PC-9 (cell line): ENCODE measurements at regions not wholly inside any gene's neighbourhood (a gene's known extent, or its start where the extent isn't known, plus 50 kb on each side); places are given as distances from the start of the nearest gene placed in this dataset.

Experiments used
- CTCF ChIP-seq: fragments of 200-600 bp; sonication (generic); conservative IDR thresholded peaks from 2 replicates; pipeline ENCODE4 v1.6.1; 2017; ENCODE audit warnings: mixed run types, antibody characterized with exemption, mild to moderate bottlenecking, moderate library complexity
- EZH2 ChIP-seq: fragments of 200-600 bp; sonication (generic); IDR thresholded peaks from 2 replicates; pipeline ENCODE4 v1.8.0; 2017; ENCODE audit warnings: antibody characterized with exemption, low read depth

- TF ChIP-seq CTCF (no peak), EZH2 (no peak)
These were observed 386.1 kb downstream of the MATN1 start for GRCh38 chr1:30337324-30337620.
